Fibroblast of lung (primary cell): ENCODE measurements at regions not wholly inside any gene's neighbourhood (a gene's known extent, or its start where the extent isn't known, plus 50 kb on each side); places are given as distances from the start of the nearest gene placed in this dataset.

Source experiments
- DNase-seq, 2 donors: peaks; one replicate each; pipeline versions ENCODE4 v3.0.0 to v3.0.0-alpha.2; 2010; ENCODE audit warnings: low read depth in 2 of 2
- H2AFZ ChIP-seq: 2 replicates; pipeline ENCODE4 v1.5.1; 2012; ENCODE audit warnings: low read length, control low read depth, inconsistent platforms
- H3K27ac ChIP-seq: 2 replicates; pipeline ENCODE4 v1.5.1; 2011; ENCODE audit warnings: low read length, control low read depth; ENCODE audit not compliant: insufficient read depth
- H3K27me3 ChIP-seq: 2 replicates; pipeline ENCODE4 v1.5.1; 2011; ENCODE audit warnings: mild to moderate bottlenecking, low read length; ENCODE audit not compliant: control insufficient read depth, insufficient read depth
- H3K36me3 ChIP-seq: 2 replicates; pipeline ENCODE4 v1.5.1; 2011; ENCODE audit warnings: low read length; ENCODE audit not compliant: control insufficient read depth, insufficient read depth
- H3K4me1 ChIP-seq: 2 replicates; pipeline ENCODE4 v1.5.1; 2011; ENCODE audit warnings: low read length; ENCODE audit not compliant: control insufficient read depth, insufficient read depth; ENCODE audit errors: extremely low read depth
- H3K4me2 ChIP-seq: 2 replicates; pipeline ENCODE4 v1.5.1; 2011; ENCODE audit warnings: low read length, control low read depth; ENCODE audit not compliant: insufficient read depth; ENCODE audit errors: extremely low read depth
- H3K4me3 ChIP-seq, 4 experiments: fragments of 200-600 bp in 1 of 4; sonication (generic) in 1 of 4; replicated peaks in 1 of 4; 2 replicates each; pipeline ENCODE4 v1.5.1; 2011 to 2016; ENCODE audit warnings: low read length in 4 of 4, low read depth in 3 of 4, mild to moderate bottlenecking in 3 of 4, control low read depth in 2 of 4, inconsistent platforms in 1 of 4, mixed read lengths in 1 of 4; ENCODE audit not compliant: insufficient read depth in 1 of 4; ENCODE audit errors: control extremely low read depth in 1 of 4
- H3K79me2 ChIP-seq: 2 replicates; pipeline ENCODE4 v1.5.1; 2012; ENCODE audit warnings: mild to moderate bottlenecking, low read length, inconsistent platforms; ENCODE audit not compliant: control insufficient read depth, insufficient read depth
- H3K9ac ChIP-seq: 2 replicates; pipeline ENCODE4 v1.5.1; 2011; ENCODE audit warnings: mild to moderate bottlenecking, low read length, control low read depth; ENCODE audit not compliant: insufficient read depth
- H3K9me3 ChIP-seq: 2 replicates; pipeline ENCODE4 v1.5.1; 2012; ENCODE audit warnings: low read depth, low read length; ENCODE audit not compliant: control insufficient read depth, insufficient read depth
- H4K20me1 ChIP-seq: 2 replicates; pipeline ENCODE4 v1.5.1; 2011; ENCODE audit warnings: low read length; ENCODE audit not compliant: control insufficient read depth, insufficient read depth; ENCODE audit errors: extremely low read depth
- EZH2 ChIP-seq: IDR thresholded peaks from 2 replicates; pipeline ENCODE4 v1.5.1; 2012; ENCODE audit warnings: low read length, control low read depth, mild to moderate bottlenecking; ENCODE audit errors: missing control alignments
- TF ChIP-seq, protein P1 (sequence below), 2 donors: IDR thresholded peaks in 1 of 2; conservative IDR thresholded peaks in 1 of 2; 1 replicate in 1 of 2; 2 replicates in 1 of 2; pipeline ENCODE4 v1.5.1; 2011 to 2012; ENCODE audit warnings: low read length in 2 of 2, control low read depth in 1 of 2, inconsistent platforms in 1 of 2, low read depth in 1 of 2, mild to moderate bottlenecking in 1 of 2

GRCh38 chr2:194822657-194823056 lies 834.4 kb upstream of the SLC39A10 start:
- DNase-seq: no peak
- no peaks in the 10 kb centered on the region for H3K27me3 ChIP-seq
- no peak overlapping the region for H3K27ac ChIP-seq
- H3K4me1 ChIP-seq: no peaks in the 10 kb centered on the region
- no peaks in the 10 kb centered on the region for H3K36me3 ChIP-seq
- no peaks in the 10 kb centered on the region for H3K79me2 ChIP-seq
- no peaks in the 10 kb centered on the region for H4K20me1 ChIP-seq
- H3K4me3 ChIP-seq: no peak overlapping the region
- H3K9ac ChIP-seq: no peak overlapping the region
- H3K4me2 ChIP-seq: no peak overlapping the region
- no peak overlapping the region for H2AFZ ChIP-seq
- no peak for TF ChIP-seq EZH2
- TF ChIP-seq, protein P1, sequence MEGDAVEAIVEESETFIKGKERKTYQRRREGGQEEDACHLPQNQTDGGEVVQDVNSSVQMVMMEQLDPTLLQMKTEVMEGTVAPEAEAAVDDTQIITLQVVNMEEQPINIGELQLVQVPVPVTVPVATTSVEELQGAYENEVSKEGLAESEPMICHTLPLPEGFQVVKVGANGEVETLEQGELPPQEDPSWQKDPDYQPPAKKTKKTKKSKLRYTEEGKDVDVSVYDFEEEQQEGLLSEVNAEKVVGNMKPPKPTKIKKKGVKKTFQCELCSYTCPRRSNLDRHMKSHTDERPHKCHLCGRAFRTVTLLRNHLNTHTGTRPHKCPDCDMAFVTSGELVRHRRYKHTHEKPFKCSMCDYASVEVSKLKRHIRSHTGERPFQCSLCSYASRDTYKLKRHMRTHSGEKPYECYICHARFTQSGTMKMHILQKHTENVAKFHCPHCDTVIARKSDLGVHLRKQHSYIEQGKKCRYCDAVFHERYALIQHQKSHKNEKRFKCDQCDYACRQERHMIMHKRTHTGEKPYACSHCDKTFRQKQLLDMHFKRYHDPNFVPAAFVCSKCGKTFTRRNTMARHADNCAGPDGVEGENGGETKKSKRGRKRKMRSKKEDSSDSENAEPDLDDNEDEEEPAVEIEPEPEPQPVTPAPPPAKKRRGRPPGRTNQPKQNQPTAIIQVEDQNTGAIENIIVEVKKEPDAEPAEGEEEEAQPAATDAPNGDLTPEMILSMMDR (conservative IDR thresholded peaks at IDR 0.05 in 1 of 2, IDR thresholded peaks at IDR 0.05 in 1 of 2; ENCODE audit: low read depth in 1 of 2, low read length in 2 of 2): no peak
- H3K9me3 ChIP-seq: no peaks in the 10 kb centered on the region

- Histone ChIP-seq H3K27me3 (no peaks in the 10 kb centered on the region), H3K4me2 (no peak overlapping the region), H3K4me3 (no peak overlapping the region), H2AFZ (no peak overlapping the region), H4K20me1 (no peaks in the 10 kb centered on the region), H3K4me1 (no peaks in the 10 kb centered on the region), H3K27ac (no peak overlapping the region), H3K9me3 (no peaks in the 10 kb centered on the region), H3K9ac (no peak overlapping the region), H3K79me2 (no peaks in the 10 kb centered on the region), H3K36me3 (no peaks in the 10 kb centered on the region)
- TF ChIP-seq, protein P1 (conservative IDR thresholded peaks at IDR 0.05 in 1 of 2, IDR thresholded peaks at IDR 0.05 in 1 of 2; ENCODE audit: low read depth in 1 of 2, low read length in 2 of 2): no peak
- no peak for TF ChIP-seq EZH2
- DNase-seq: no peak
These were observed 834.9 kb upstream of the SLC39A10 start for GRCh38 chr2:194822097-194822496.

DNA sequence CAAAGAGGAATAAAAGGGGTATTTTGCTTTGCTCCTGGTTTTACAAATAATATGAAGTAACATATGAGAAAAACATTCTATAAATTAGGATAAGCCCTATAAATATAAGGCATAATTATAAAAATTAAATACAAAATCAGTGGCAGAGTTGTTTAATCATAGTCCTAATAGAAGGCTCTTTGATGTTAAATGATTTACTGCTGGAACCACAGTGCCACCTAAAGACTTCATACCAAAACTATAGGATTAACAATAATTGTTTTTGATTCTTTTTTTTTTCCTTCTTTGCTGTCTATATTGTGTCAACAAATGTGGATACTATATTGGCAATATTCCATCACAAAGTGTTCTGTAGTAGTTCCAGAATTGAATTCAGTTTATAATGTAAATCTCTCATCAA lies 837.7 kb upstream of the SLC39A10 start:
- H2AFZ ChIP-seq: no peak overlapping the region
- DNase-seq: no peak
- no peaks in the 10 kb centered on the region for H3K27me3 ChIP-seq
- TF ChIP-seq EZH2: no peak
- TF ChIP-seq, protein P1 (conservative IDR thresholded peaks at IDR 0.05 in 1 of 2, IDR thresholded peaks at IDR 0.05 in 1 of 2; ENCODE audit: low read depth in 1 of 2, low read length in 2 of 2): no peak
- H3K4me1 ChIP-seq: no peaks in the 10 kb centered on the region
- H3K27ac ChIP-seq: no peak overlapping the region
- H3K4me3 ChIP-seq: no peak overlapping the region
- no peaks in the 10 kb centered on the region for H3K79me2 ChIP-seq
- no peaks in the 10 kb centered on the region for H4K20me1 ChIP-seq
- H3K4me2 ChIP-seq: no peak overlapping the region
- no peak overlapping the region for H3K9ac ChIP-seq
- H3K9me3 ChIP-seq: no peaks in the 10 kb centered on the region
- H3K36me3 ChIP-seq: no peaks in the 10 kb centered on the region
